ENCODE measurements at regions not wholly inside any gene's neighbourhood (a gene's known extent, or its start where the extent isn't known, plus 50 kb on each side); places are given as distances from the start of the nearest gene placed in this dataset.
A peak's percentile ranks its signal among the peaks of the same experiment; 100 is the strongest.
"Not testable (repeated sequence)": the region's sequence is repeated elsewhere in the genome, so short reads cannot be mapped to it uniquely, and the experiment has no call there.

- Histone ChIP-seq H3K4me3 (ENCODE audit: low read depth, low read length) (no peak overlapping the region), H3K9me3 (ENCODE audit: control insufficient read depth, insufficient read depth, low read length) (no peaks in the 10 kb centered on the region), H3K36me3 (ENCODE audit: control insufficient read depth, insufficient read depth, low read length) (no peaks in the 10 kb centered on the region), H3K27me3 (ENCODE audit: control insufficient read depth, insufficient read depth, low read length) (no peaks in the 10 kb centered on the region), H3K9ac (ENCODE audit: low read depth, low read length) (no peak overlapping the region), H3K4me1 (ENCODE audit: control insufficient read depth, insufficient read depth, low read length) (no peaks in the 10 kb centered on the region)
Measured at GRCh38 chr3:115292131-115292530, 145.0 kb upstream of the ZBTB20 start.

GRCh38 chr3:115292677-115293165, 145.6 kb upstream of the ZBTB20 start:
- no peaks in the 10 kb centered on the region for H3K4me1 ChIP-seq (ENCODE audit: control insufficient read depth, insufficient read depth, low read length)
- H3K36me3 ChIP-seq (ENCODE audit: control insufficient read depth, insufficient read depth, low read length), result no peaks in the 10 kb centered on the region
- no peaks in the 10 kb centered on the region for H3K27me3 ChIP-seq (ENCODE audit: control insufficient read depth, insufficient read depth, low read length)
- no peak overlapping the region for H3K4me3 ChIP-seq (ENCODE audit: low read depth, low read length)
- H3K9me3 ChIP-seq (ENCODE audit: control insufficient read depth, insufficient read depth, low read length), result no peaks in the 10 kb centered on the region
- no peak overlapping the region for H3K9ac ChIP-seq (ENCODE audit: low read depth, low read length)

- Histone ChIP-seq H3K27me3 (ENCODE audit: control insufficient read depth, insufficient read depth, low read length) (no peaks in the 10 kb centered on the region), H3K9me3 (ENCODE audit: control insufficient read depth, insufficient read depth, low read length) (no peaks in the 10 kb centered on the region), H3K4me1 (ENCODE audit: control insufficient read depth, insufficient read depth, low read length) (no peaks in the 10 kb centered on the region), H3K36me3 (ENCODE audit: control insufficient read depth, insufficient read depth, low read length) (no peaks in the 10 kb centered on the region), H3K4me3 (ENCODE audit: low read depth, low read length) (no peak overlapping the region), H3K9ac (ENCODE audit: low read depth, low read length) (no peak overlapping the region)
Measured at GRCh38 chr3:115293321-115293720, 146.2 kb upstream of the ZBTB20 start.

GRCh38 chr3:115301364-115301860, 154.3 kb upstream of the ZBTB20 start:
- Histone ChIP-seq H3K4me1 (ENCODE audit: control insufficient read depth, insufficient read depth, low read length) (no peaks in the 10 kb centered on the region), H3K9ac (ENCODE audit: low read depth, low read length) (no peak overlapping the region), H3K36me3 (ENCODE audit: control insufficient read depth, insufficient read depth, low read length) (no peaks in the 10 kb centered on the region), H3K27me3 (ENCODE audit: control insufficient read depth, insufficient read depth, low read length) (no peaks in the 10 kb centered on the region), H3K4me3 (ENCODE audit: low read depth, low read length) (no peak overlapping the region), H3K9me3 (ENCODE audit: control insufficient read depth, insufficient read depth, low read length) (no peaks in the 10 kb centered on the region)

- H3K9me3 ChIP-seq (ENCODE audit: control insufficient read depth, insufficient read depth, low read length); H3K4me1 ChIP-seq (ENCODE audit: control insufficient read depth, insufficient read depth, low read length); H3K36me3 ChIP-seq (ENCODE audit: control insufficient read depth, insufficient read depth, low read length); H3K27me3 ChIP-seq (ENCODE audit: control insufficient read depth, insufficient read depth, low read length); H3K9ac ChIP-seq (ENCODE audit: low read depth, low read length): not testable (repeated sequence)
- peak overlapping the region; percentile 48 for H3K4me3 ChIP-seq (ENCODE audit: low read depth, low read length)
Measured at GRCh38 chr3:115317953-115318352, 170.9 kb upstream of the ZBTB20 start.

- H3K27me3 ChIP-seq (ENCODE audit: control insufficient read depth, insufficient read depth, low read length), result no peaks in the 10 kb centered on the region
- no peak overlapping the region for H3K9ac ChIP-seq (ENCODE audit: low read depth, low read length)
- H3K4me3 ChIP-seq (ENCODE audit: low read depth, low read length), result no peak overlapping the region
- no peaks in the 10 kb centered on the region for H3K36me3 ChIP-seq (ENCODE audit: control insufficient read depth, insufficient read depth, low read length)
- H3K4me1 ChIP-seq (ENCODE audit: control insufficient read depth, insufficient read depth, low read length), result no peaks in the 10 kb centered on the region
- no peaks in the 10 kb centered on the region for H3K9me3 ChIP-seq (ENCODE audit: control insufficient read depth, insufficient read depth, low read length)
Measured at GRCh38 chr3:115321400-115321805, 174.3 kb upstream of the ZBTB20 start.

GRCh38 chr3:115322901-115323300, 175.8 kb upstream of the ZBTB20 start:
- no peaks in the 10 kb centered on the region for H3K36me3 ChIP-seq (ENCODE audit: control insufficient read depth, insufficient read depth, low read length)
- no peak overlapping the region for H3K9ac ChIP-seq (ENCODE audit: low read depth, low read length)
- H3K27me3 ChIP-seq (ENCODE audit: control insufficient read depth, insufficient read depth, low read length), result no peaks in the 10 kb centered on the region
- no peaks in the 10 kb centered on the region for H3K4me1 ChIP-seq (ENCODE audit: control insufficient read depth, insufficient read depth, low read length)
- H3K4me3 ChIP-seq (ENCODE audit: low read depth, low read length), result no peak overlapping the region
- no peaks in the 10 kb centered on the region for H3K9me3 ChIP-seq (ENCODE audit: control insufficient read depth, insufficient read depth, low read length)

- no peaks in the 10 kb centered on the region for H3K9me3 ChIP-seq (ENCODE audit: control insufficient read depth, insufficient read depth, low read length)
- no peak overlapping the region for H3K9ac ChIP-seq (ENCODE audit: low read depth, low read length)
- H3K36me3 ChIP-seq (ENCODE audit: control insufficient read depth, insufficient read depth, low read length), result no peaks in the 10 kb centered on the region
- H3K27me3 ChIP-seq (ENCODE audit: control insufficient read depth, insufficient read depth, low read length), result no peaks in the 10 kb centered on the region
- no peak overlapping the region for H3K4me3 ChIP-seq (ENCODE audit: low read depth, low read length)
- H3K4me1 ChIP-seq (ENCODE audit: control insufficient read depth, insufficient read depth, low read length), result no peaks in the 10 kb centered on the region
Measured at GRCh38 chr3:115323380-115323779, 176.3 kb upstream of the ZBTB20 start.

- no peaks in the 10 kb centered on the region for H3K27me3 ChIP-seq (ENCODE audit: control insufficient read depth, insufficient read depth, low read length)
- no peak overlapping the region for H3K9ac ChIP-seq (ENCODE audit: low read depth, low read length)
- no peaks in the 10 kb centered on the region for H3K4me1 ChIP-seq (ENCODE audit: control insufficient read depth, insufficient read depth, low read length)
- no peaks in the 10 kb centered on the region for H3K36me3 ChIP-seq (ENCODE audit: control insufficient read depth, insufficient read depth, low read length)
- H3K4me3 ChIP-seq (ENCODE audit: low read depth, low read length), result no peak overlapping the region
- no peaks in the 10 kb centered on the region for H3K9me3 ChIP-seq (ENCODE audit: control insufficient read depth, insufficient read depth, low read length)
Measured at GRCh38 chr3:115324056-115324455, 177.0 kb upstream of the ZBTB20 start.

- H3K4me1 ChIP-seq (ENCODE audit: control insufficient read depth, insufficient read depth, low read length), result no peaks in the 10 kb centered on the region
- H3K4me3 ChIP-seq (ENCODE audit: low read depth, low read length), result no peak overlapping the region
- H3K9ac ChIP-seq (ENCODE audit: low read depth, low read length), result no peak overlapping the region
- no peaks in the 10 kb centered on the region for H3K9me3 ChIP-seq (ENCODE audit: control insufficient read depth, insufficient read depth, low read length)
- H3K27me3 ChIP-seq (ENCODE audit: control insufficient read depth, insufficient read depth, low read length), result no peaks in the 10 kb centered on the region
- no peaks in the 10 kb centered on the region for H3K36me3 ChIP-seq (ENCODE audit: control insufficient read depth, insufficient read depth, low read length)
Measured at GRCh38 chr3:115325539-115325938, 178.5 kb upstream of the ZBTB20 start.

- Histone ChIP-seq H3K36me3 (ENCODE audit: control insufficient read depth, insufficient read depth, low read length) (no peaks in the 10 kb centered on the region), H3K9me3 (ENCODE audit: control insufficient read depth, insufficient read depth, low read length) (no peaks in the 10 kb centered on the region), H3K4me3 (ENCODE audit: low read depth, low read length) (no peak overlapping the region), H3K9ac (ENCODE audit: low read depth, low read length) (no peak overlapping the region), H3K4me1 (ENCODE audit: control insufficient read depth, insufficient read depth, low read length) (no peaks in the 10 kb centered on the region), H3K27me3 (ENCODE audit: control insufficient read depth, insufficient read depth, low read length) (no peaks in the 10 kb centered on the region)
Measured at GRCh38 chr3:115330430-115330829, 183.3 kb upstream of the ZBTB20 start.

- no peaks in the 10 kb centered on the region for H3K4me1 ChIP-seq (ENCODE audit: control insufficient read depth, insufficient read depth, low read length)
- H3K27me3 ChIP-seq (ENCODE audit: control insufficient read depth, insufficient read depth, low read length), result no peaks in the 10 kb centered on the region
- H3K9me3 ChIP-seq (ENCODE audit: control insufficient read depth, insufficient read depth, low read length), result no peaks in the 10 kb centered on the region
- H3K36me3 ChIP-seq (ENCODE audit: control insufficient read depth, insufficient read depth, low read length), result no peaks in the 10 kb centered on the region
- no peak overlapping the region for H3K4me3 ChIP-seq (ENCODE audit: low read depth, low read length)
- H3K9ac ChIP-seq (ENCODE audit: low read depth, low read length), result no peak overlapping the region
Measured at GRCh38 chr3:115332998-115333397, 185.9 kb upstream of the ZBTB20 start.

Measured in iPS-15b (cell line).